HepG2 (cell line): ENCODE measurements at regions not wholly inside any gene's neighbourhood (a gene's known extent, or its start where the extent isn't known, plus 50 kb on each side); places are given as distances from the start of the nearest gene placed in this dataset.

Experiments
- ATAC-seq: fragments of 200-7000 bp; cut with Tn5 transposase; 3 replicates; pipeline ENCODE4 v1.9.1; 2020; ENCODE audit warnings: mild to moderate bottlenecking, moderate library complexity
- BruUV-seq: library from RNA; stranded (reverse); fragments of 400-500 nt; replicated peaks from 2 replicates; lab custom pipeline; 2021; lab: Mats Ljungman, UMichigan
- CTCF ChIA-PET: fragments of 300-600 bp; formaldehyde crosslinking; extraction: SDS; loops from one replicate; lab custom pipeline; 2021; ENCODE audit warnings: low total read pairs, inconsistent platforms, low intra/inter-chr PET ratio; lab: Yijun Ruan, JAX
- POLR2A ChIA-PET: fragments of 350-600 bp; sonication (Branson Sonifier 250); formaldehyde crosslinking; loops from one replicate; lab custom pipeline; 2020; ENCODE audit warnings: antibody characterized with exemption, inconsistent platforms; lab: Yijun Ruan, JAX
- DNase-seq: peaks from one replicate; pipeline ENCODE4 v3.0.0-alpha.2; 2015; ENCODE audit warnings: low spot score
- FAIRE-seq: peaks from 3 replicates; lab custom pipeline; 2011; peaks lifted over from hg19 to GRCh38; lab: Jason Lieb, UNC
- H2AFZ ChIP-seq: one replicate; pipeline ENCODE4 v1.6.1; 2011; ENCODE audit warnings: low read length, inconsistent platforms
- H3K27ac ChIP-seq: fragments of 300-600 bp; 3 replicates; pipeline ENCODE4 v1.8.0; 2011; ENCODE audit warnings: mixed run types, mild to moderate bottlenecking, mixed read lengths, low read length, inconsistent platforms; ENCODE audit not compliant: insufficient read depth; ENCODE audit errors: extremely low read length
- H3K27me3 ChIP-seq, 2 experiments: fragments of 200-600 bp in 1 of 2; 2 replicates in 1 of 2; 3 replicates in 1 of 2; pipeline versions ENCODE4 v1.6.0 to v1.8.0; 2011; ENCODE audit warnings: low read length in 2 of 2, mild to moderate bottlenecking in 2 of 2, moderate library complexity in 2 of 2, inconsistent platforms in 1 of 2; ENCODE audit not compliant: insufficient read depth in 2 of 2, control insufficient read depth in 1 of 2
- H3K36me3 ChIP-seq, 2 experiments: fragments of 200-600 bp in 1 of 2; replicated peaks in 1 of 2; 2 replicates in 1 of 2; 3 replicates in 1 of 2; pipeline versions ENCODE4 v1.5.1 to v1.8.0; 2011; ENCODE audit warnings: low read length in 2 of 2, inconsistent platforms in 1 of 2; ENCODE audit not compliant: insufficient read depth in 2 of 2, control insufficient read depth in 1 of 2
- H3K4me1 ChIP-seq: 2 replicates; pipeline ENCODE4 v1.5.1; 2012; ENCODE audit warnings: low read length, inconsistent platforms; ENCODE audit not compliant: insufficient read depth
- H3K4me2 ChIP-seq: 2 replicates; pipeline ENCODE4 v1.6.0; 2011; ENCODE audit warnings: low read depth, low read length, inconsistent platforms
- H3K4me3 ChIP-seq, 3 experiments: fragments of 200-600 bp in 1 of 3; sonication (generic), shearing (Covaris generic) in 1 of 3; replicated peaks in 1 of 3; 2 replicates each; pipeline ENCODE4 v1.5.1; 2011 to 2016; ENCODE audit warnings: low read length in 3 of 3, inconsistent platforms in 2 of 3, low read depth in 2 of 3, mild to moderate bottlenecking in 2 of 3, control low read depth in 1 of 3, mixed read lengths in 1 of 3; ENCODE audit not compliant: insufficient read depth in 1 of 3
- H3K79me2 ChIP-seq: one replicate; pipeline ENCODE4 v1.6.1; 2011; ENCODE audit warnings: low read length, inconsistent platforms; ENCODE audit not compliant: insufficient read depth
- H3K9ac ChIP-seq: 2 replicates; pipeline ENCODE4 v1.6.0; 2011; ENCODE audit warnings: mild to moderate bottlenecking, low read depth, low read length, inconsistent platforms; ENCODE audit not compliant: insufficient read depth
- H3K9me3 ChIP-seq: 2 replicates; pipeline ENCODE4 v1.5.1; 2012; ENCODE audit warnings: mild to moderate bottlenecking, low read length
- H4K20me1 ChIP-seq: 2 replicates; pipeline ENCODE4 v1.6.0; 2011; ENCODE audit warnings: inconsistent platforms, mild to moderate bottlenecking, low read length, moderate library complexity; ENCODE audit not compliant: insufficient read depth
- ASH2L ChIP-seq: fragments of 300-600, 200-600 bp; sonication (generic); IDR thresholded peaks from 2 replicates; pipeline ENCODE4 v1.7.0; 2017; ENCODE audit warnings: low read depth, mild to moderate bottlenecking, moderate library complexity, mixed read lengths, low read length; ENCODE audit not compliant: insufficient read length
- KDM5B ChIP-seq: sonication (generic); formaldehyde crosslinking; IDR thresholded peaks from 2 replicates; pipeline ENCODE4 v1.4.0; 2020; ENCODE audit warnings: missing genetic modification reagents, mild to moderate bottlenecking, borderline replicate concordance
- MAFF ChIP-seq: IDR thresholded peaks from 2 replicates; pipeline ENCODE4 v1.6.1; 2011; ENCODE audit warnings: low read depth, low read length, improper control_type of control experiment
- MAFK ChIP-seq, 2 experiments: IDR thresholded peaks in 1 of 2; conservative IDR thresholded peaks in 1 of 2; 2 replicates each; pipeline ENCODE4 v1.6.1; 2011; ENCODE audit warnings: improper control_type of control experiment in 2 of 2, low read length in 2 of 2
- ZNF749 ChIP-seq: sonication (generic); formaldehyde crosslinking; IDR thresholded peaks from 2 replicates; pipeline ENCODE4 v1.8.0; 2022; ENCODE audit warnings: mild to moderate bottlenecking, missing genetic modification reagents, moderate library complexity, borderline replicate concordance
- WGBS: methylation state at CpG from one replicate; pipeline ENCODE4 v1.1.6; 2017; ENCODE audit warnings: low lambda C conversion rate; 5-methylcytosine and 5-hydroxymethylcytosine counted together
- in situ Hi-C: cut with HindIII; loops from 2 replicates; pipeline ENCODE4 v1.10.0; 2017; ENCODE audit warnings: low pct_unique_long_range_greater_than_20kb; ENCODE audit not compliant: extremely low pct_ligation_motif_present
- intact Hi-C: fragments of 100-400 bp; cut with micrococcal nuclease; formaldehyde crosslinking; loops from one replicate; pipeline ENCODE4 v1.10.0; 2022; ENCODE audit not compliant: unreplicated experiment
- TF ChIP-seq, protein P1 (sequence below): sonication (generic); formaldehyde crosslinking; conservative IDR thresholded peaks from 2 replicates; pipeline ENCODE4 v1.8.0; 2022; ENCODE audit warnings: mild to moderate bottlenecking, moderate library complexity, missing genetic modification reagents
- TF ChIP-seq, protein P2 (sequence below): sonication (generic); formaldehyde crosslinking; IDR thresholded peaks from one replicate; pipeline ENCODE4 v1.5.1; 2020; ENCODE audit warnings: mild to moderate bottlenecking, missing genetic modification reagents; ENCODE audit errors: not compliant biosample characterization

DNA sequence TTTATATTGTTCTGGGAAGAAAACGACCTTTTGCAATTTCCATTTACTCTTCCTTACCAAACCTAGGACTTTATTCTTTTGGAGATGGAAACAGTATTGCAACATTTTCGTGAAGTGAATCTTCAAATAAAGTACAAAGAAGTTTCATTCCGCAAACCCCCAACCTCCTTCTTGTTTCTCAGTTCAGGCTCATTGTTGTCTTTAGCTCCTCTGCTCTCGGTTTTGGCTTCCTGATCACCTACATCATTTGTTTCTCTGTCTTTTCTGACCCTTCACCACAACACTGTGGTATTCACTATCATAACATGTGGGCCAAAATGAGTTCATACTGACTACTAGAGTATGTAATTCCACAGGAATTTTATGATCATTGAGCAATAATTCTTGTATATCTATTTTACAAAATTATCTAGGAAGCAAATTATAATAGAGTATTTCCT lies 266.8 kb downstream of the ADAMTS20 start (continued):
- TF ChIP-seq, protein P1, sequence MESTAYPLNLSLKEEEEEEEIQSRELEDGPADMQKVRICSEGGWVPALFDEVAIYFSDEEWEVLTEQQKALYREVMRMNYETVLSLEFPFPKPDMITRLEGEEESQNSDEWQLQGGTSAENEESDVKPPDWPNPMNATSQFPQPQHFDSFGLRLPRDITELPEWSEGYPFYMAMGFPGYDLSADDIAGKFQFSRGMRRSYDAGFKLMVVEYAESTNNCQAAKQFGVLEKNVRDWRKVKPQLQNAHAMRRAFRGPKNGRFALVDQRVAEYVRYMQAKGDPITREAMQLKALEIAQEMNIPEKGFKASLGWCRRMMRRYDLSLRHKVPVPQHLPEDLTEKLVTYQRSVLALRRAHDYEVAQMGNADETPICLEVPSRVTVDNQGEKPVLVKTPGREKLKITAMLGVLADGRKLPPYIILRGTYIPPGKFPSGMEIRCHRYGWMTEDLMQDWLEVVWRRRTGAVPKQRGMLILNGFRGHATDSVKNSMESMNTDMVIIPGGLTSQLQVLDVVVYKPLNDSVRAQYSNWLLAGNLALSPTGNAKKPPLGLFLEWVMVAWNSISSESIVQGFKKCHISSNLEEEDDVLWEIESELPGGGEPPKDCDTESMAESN (CRISPR knock-in tag): no peak
- TF ChIP-seq KDM5B (CRISPR knock-in tag) (no peak), ZNF749 (CRISPR knock-in tag) (no peak)

DNA sequence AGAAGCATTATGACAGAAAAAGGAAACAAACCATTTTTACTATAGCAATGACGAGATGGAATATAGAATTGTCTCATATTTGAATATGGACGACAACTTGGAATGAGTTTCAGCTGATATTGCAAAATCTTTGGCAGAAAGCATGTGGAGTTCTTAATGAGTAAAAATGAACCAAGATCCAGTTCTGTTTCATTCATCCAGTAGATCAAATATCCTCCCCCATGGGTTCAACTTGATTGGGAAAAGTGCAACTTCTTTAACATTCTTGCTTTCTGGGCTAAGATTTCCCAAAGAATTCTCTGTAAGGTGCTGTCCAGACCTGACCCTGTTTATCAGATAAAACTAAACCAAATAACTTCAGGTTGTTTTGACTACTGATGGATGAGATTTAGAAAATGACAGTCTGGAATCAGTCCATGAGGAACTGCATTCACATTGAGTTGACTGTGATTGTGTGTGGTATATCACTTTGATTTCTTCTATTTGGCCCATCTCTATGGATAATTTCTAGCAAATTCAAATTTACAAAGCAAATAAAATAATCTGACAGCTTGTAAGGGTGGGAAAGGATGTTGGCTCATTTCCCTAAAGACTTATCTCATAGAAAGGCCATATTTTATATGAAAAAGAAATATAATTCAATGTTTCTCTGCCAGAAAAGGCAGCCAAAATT lies 267.4 kb downstream of the ADAMTS20 start:
- Histone ChIP-seq H3K27ac (no peak overlapping the region), H3K27me3 (no peaks in the 10 kb centered on the region), H2AFZ (no peak overlapping the region), H3K4me2 (no peak overlapping the region), H3K4me3 (no peak overlapping the region), H3K36me3 (no peaks in the 10 kb centered on the region), H3K9me3 (no peaks in the 10 kb centered on the region), H3K9ac (no peak overlapping the region), H3K79me2 (no peaks in the 10 kb centered on the region), H4K20me1 (no peaks in the 10 kb centered on the region), H3K4me1 (no peaks in the 10 kb centered on the region)
- ChIA-PET POLR2A (no interaction called here), CTCF (no interaction called here)
- DNase-seq (no peak), ATAC-seq (no peak), FAIRE-seq (no peak)
- in situ Hi-C loops: no loop called here
- 0% methylated on average over 2 of the region's 2 CpGs for WGBS
- TF ChIP-seq MAFK (conservative IDR thresholded peaks at IDR 0.05 in 1 of 2, IDR thresholded peaks at IDR 0.05 in 1 of 2; ENCODE audit: low read length in 2 of 2) (peak; percentile 56 to 70), MAFF (peak; percentile 62; the same call in 1 of the 2 replicates), ASH2L (no peak)
- TF ChIP-seq, protein P2, sequence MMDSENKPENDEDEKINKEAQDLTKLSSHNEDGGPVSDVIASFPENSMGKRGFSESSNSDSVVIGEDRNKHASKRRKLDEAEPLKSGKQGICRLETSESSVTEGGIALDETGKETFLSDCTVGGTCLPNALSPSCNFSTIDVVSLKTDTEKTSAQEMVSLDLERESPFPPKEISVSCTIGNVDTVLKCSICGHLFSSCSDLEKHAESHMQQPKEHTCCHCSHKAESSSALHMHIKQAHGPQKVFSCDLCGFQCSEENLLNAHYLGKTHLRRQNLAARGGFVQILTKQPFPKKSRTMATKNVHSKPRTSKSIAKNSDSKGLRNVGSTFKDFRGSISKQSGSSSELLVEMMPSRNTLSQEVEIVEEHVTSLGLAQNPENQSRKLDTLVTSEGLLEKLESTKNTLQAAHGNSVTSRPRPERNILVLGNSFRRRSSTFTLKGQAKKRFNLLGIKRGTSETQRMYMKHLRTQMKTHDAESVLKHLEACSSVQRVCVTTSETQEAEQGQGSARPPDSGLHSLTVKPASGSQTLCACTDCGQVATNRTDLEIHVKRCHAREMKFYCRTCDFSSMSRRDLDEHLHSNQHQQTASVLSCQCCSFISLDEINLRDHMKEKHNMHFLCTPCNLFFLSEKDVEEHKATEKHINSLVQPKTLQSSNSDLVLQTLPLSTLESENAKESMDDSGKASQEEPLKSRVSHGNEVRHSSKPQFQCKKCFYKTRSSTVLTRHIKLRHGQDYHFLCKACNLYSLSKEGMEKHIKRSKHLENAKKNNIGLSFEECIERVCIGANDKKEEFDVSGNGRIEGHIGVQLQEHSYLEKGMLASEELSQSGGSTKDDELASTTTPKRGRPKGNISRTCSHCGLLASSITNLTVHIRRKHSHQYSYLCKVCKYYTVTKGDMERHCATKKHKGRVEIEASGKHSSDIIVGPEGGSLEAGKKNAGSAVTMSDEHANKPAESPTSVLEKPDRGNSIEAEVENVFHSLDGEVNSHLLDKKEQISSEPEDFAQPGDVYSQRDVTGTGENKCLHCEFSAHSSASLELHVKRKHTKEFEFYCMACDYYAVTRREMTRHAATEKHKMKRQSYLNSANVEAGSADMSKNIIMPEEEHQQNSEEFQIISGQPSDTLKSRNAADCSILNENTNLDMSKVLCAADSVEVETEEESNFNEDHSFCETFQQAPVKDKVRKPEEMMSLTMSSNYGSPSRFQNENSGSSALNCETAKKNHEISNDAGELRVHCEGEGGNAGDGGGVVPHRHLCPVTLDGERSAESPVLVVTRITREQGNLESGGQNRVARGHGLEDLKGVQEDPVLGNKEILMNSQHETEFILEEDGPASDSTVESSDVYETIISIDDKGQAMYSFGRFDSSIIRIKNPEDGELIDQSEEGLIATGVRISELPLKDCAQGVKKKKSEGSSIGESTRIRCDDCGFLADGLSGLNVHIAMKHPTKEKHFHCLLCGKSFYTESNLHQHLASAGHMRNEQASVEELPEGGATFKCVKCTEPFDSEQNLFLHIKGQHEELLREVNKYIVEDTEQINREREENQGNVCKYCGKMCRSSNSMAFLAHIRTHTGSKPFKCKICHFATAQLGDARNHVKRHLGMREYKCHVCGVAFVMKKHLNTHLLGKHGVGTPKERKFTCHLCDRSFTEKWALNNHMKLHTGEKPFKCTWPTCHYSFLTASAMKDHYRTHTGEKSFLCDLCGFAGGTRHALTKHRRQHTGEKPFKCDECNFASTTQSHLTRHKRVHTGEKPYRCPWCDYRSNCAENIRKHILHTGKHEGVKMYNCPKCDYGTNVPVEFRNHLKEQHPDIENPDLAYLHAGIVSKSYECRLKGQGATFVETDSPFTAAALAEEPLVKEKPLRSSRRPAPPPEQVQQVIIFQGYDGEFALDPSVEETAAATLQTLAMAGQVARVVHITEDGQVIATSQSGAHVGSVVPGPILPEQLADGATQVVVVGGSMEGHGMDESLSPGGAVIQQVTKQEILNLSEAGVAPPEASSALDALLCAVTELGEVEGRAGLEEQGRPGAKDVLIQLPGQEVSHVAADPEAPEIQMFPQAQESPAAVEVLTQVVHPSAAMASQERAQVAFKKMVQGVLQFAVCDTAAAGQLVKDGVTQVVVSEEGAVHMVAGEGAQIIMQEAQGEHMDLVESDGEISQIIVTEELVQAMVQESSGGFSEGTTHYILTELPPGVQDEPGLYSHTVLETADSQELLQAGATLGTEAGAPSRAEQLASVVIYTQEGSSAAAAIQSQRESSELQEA (CRISPR knock-in tag): no peak
- intact Hi-C loops: no loop called here
- BruUV-seq: no TSS peak
